ENCODE measurements at regions not wholly inside any gene's neighbourhood (a gene's known extent, or its start where the extent isn't known, plus 50 kb on each side); places are given as distances from the start of the nearest gene placed in this dataset.

DNA sequence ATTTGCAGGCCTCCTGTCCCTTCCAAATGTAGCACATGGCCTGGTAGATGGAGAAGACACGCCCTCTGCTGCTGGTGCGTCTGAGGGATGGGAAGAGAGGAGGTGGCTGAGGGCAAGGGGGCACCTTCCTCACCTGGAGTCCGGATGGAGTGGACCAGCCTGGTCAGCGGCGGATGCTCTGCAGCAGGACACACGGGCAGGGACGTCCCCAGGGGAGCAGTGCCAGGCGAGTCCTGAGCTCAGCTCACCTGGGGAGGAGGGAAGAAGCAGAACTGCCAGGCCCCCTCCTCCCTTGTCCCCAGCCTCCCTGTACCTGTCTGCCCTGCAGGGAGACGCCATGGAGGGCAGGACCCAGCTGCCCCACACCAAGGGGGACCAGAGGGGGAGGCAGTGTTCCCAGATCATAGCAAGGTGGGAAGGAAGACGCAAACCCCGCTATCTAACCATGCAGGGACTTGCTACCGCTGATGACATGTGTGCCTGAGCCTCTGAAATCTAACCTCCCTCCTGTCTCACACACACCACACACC, 1495.9 kb downstream of the BRD1 start:
- no peaks in the 10 kb centered on the region for H3K27me3 ChIP-seq (ENCODE audit: insufficient read depth, poor library complexity, severe bottlenecking)
- no peak for DNase-seq (ENCODE audit: low read depth in 1 of 2, low spot score in 1 of 2)
- TF ChIP-seq, protein P1, sequence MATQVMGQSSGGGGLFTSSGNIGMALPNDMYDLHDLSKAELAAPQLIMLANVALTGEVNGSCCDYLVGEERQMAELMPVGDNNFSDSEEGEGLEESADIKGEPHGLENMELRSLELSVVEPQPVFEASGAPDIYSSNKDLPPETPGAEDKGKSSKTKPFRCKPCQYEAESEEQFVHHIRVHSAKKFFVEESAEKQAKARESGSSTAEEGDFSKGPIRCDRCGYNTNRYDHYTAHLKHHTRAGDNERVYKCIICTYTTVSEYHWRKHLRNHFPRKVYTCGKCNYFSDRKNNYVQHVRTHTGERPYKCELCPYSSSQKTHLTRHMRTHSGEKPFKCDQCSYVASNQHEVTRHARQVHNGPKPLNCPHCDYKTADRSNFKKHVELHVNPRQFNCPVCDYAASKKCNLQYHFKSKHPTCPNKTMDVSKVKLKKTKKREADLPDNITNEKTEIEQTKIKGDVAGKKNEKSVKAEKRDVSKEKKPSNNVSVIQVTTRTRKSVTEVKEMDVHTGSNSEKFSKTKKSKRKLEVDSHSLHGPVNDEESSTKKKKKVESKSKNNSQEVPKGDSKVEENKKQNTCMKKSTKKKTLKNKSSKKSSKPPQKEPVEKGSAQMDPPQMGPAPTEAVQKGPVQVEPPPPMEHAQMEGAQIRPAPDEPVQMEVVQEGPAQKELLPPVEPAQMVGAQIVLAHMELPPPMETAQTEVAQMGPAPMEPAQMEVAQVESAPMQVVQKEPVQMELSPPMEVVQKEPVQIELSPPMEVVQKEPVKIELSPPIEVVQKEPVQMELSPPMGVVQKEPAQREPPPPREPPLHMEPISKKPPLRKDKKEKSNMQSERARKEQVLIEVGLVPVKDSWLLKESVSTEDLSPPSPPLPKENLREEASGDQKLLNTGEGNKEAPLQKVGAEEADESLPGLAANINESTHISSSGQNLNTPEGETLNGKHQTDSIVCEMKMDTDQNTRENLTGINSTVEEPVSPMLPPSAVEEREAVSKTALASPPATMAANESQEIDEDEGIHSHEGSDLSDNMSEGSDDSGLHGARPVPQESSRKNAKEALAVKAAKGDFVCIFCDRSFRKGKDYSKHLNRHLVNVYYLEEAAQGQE (IDR thresholded peaks at IDR 0.05; ENCODE audit: insufficient replicate concordance, low read depth): no peak
- TF ChIP-seq SPI1 (IDR thresholded peaks at IDR 0.05; ENCODE audit: borderline replicate concordance, low read depth) (no peak), GABPA (IDR thresholded peaks at IDR 0.05; ENCODE audit: low read depth) (no peak)
- H3K27ac ChIP-seq (replicated peaks): no peak overlapping the region
- no peak overlapping the region for H3K4me3 ChIP-seq (replicated peaks; ENCODE audit: insufficient read depth, low read length)

DNA sequence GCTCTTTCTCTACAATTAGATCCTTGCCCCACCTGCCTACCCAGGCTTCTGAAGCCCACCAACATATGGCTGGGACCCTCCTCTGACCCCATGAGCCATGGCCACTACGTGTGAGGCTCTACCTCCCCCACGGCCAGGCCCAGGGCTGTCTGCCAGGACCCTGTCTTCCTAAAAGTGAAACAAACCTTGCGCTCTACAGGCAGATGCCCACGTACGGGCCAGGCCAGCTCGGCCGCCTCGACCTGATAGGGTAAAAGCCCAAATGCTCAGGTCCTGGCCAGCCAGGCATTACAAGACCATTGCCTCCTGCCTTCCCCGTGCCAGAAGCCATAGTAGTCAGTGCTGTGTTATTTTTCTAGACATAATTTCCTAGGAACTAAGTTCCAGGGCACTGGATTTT, 1496.4 kb downstream of the BRD1 start:
- no peak overlapping the region for H3K4me3 ChIP-seq (replicated peaks; ENCODE audit: insufficient read depth, low read length)
- no peak for TF ChIP-seq POLR2AphosphoS5 (IDR thresholded peaks at IDR 0.05; ENCODE audit: low read depth)
- TF ChIP-seq, protein P2, sequence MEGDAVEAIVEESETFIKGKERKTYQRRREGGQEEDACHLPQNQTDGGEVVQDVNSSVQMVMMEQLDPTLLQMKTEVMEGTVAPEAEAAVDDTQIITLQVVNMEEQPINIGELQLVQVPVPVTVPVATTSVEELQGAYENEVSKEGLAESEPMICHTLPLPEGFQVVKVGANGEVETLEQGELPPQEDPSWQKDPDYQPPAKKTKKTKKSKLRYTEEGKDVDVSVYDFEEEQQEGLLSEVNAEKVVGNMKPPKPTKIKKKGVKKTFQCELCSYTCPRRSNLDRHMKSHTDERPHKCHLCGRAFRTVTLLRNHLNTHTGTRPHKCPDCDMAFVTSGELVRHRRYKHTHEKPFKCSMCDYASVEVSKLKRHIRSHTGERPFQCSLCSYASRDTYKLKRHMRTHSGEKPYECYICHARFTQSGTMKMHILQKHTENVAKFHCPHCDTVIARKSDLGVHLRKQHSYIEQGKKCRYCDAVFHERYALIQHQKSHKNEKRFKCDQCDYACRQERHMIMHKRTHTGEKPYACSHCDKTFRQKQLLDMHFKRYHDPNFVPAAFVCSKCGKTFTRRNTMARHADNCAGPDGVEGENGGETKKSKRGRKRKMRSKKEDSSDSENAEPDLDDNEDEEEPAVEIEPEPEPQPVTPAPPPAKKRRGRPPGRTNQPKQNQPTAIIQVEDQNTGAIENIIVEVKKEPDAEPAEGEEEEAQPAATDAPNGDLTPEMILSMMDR (IDR thresholded peaks at IDR 0.05; ENCODE audit: insufficient read depth, low read length): no peak
- TF ChIP-seq GABPA (IDR thresholded peaks at IDR 0.05; ENCODE audit: low read depth): no peak
- no peak for TF ChIP-seq SPI1 (IDR thresholded peaks at IDR 0.05; ENCODE audit: borderline replicate concordance, low read depth)
- TF ChIP-seq, protein P1 (IDR thresholded peaks at IDR 0.05; ENCODE audit: insufficient replicate concordance, low read depth): no peak
- no peak overlapping the region for H3K27ac ChIP-seq (replicated peaks)
- no peak for DNase-seq (ENCODE audit: low read depth in 1 of 2, low spot score in 1 of 2)
- H3K27me3 ChIP-seq (ENCODE audit: insufficient read depth, poor library complexity, severe bottlenecking): no peaks in the 10 kb centered on the region

DNA sequence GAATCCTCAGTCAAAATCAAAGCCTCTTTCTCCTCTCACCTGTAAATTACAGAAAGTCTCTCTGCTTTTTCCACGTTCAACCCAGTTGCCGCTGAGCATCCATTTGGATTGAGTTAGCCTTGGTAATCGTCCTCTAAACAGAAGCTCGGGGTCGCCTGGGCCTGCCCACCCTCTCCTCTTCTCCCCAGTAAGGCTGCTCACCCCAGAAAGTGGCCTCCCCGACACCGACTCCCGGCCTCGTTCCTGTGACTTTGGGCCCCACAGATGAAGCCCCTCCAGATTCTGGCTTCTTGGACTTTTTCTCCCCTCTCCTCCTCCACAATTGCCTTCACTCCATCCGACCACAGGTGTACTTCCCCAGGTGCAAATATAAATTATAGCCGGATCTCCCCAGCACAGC, 1500.0 kb downstream of the BRD1 start:
- Histone ChIP-seq H3K4me3 (replicated peaks; ENCODE audit: insufficient read depth, low read length) (no peak overlapping the region), H3K27ac (replicated peaks) (no peak overlapping the region), H3K27me3 (ENCODE audit: insufficient read depth, poor library complexity, severe bottlenecking) (no peaks in the 10 kb centered on the region)
- TF ChIP-seq, protein P2 (IDR thresholded peaks at IDR 0.05; ENCODE audit: insufficient read depth, low read length): no peak
- TF ChIP-seq SPI1 (IDR thresholded peaks at IDR 0.05; ENCODE audit: borderline replicate concordance, low read depth) (no peak), GABPA (IDR thresholded peaks at IDR 0.05; ENCODE audit: low read depth) (no peak), POLR2AphosphoS5 (IDR thresholded peaks at IDR 0.05; ENCODE audit: low read depth) (no peak)
- TF ChIP-seq, protein P1 (IDR thresholded peaks at IDR 0.05; ENCODE audit: insufficient replicate concordance, low read depth): no peak
- DNase-seq (ENCODE audit: low read depth in 1 of 2, low spot score in 1 of 2): no peak

All from HL-60 (cell line).